GM23338 (cell line): ENCODE measurements at regions not wholly inside any gene's neighbourhood (a gene's known extent, or its start where the extent isn't known, plus 50 kb on each side); places are given as distances from the start of the nearest gene placed in this dataset.

Experiments used
- CREB1 ChIP-seq: fragments of 250-450 bp; sonication (Bioruptor Pico); IDR thresholded peaks from 2 replicates; pipeline ENCODE4 v1.5.0; 2020; ENCODE audit warnings: low read depth, mild to moderate bottlenecking, moderate library complexity
- EZH2 ChIP-seq: fragments of 200-600 bp; sonication (generic); IDR thresholded peaks from one replicate; pipeline ENCODE4 v1.8.0; 2017; ENCODE audit warnings: antibody characterized with exemption, mild to moderate bottlenecking, low read depth; ENCODE audit not compliant: unreplicated experiment
- JUNB ChIP-seq: IDR thresholded peaks from one replicate; pipeline ENCODE4 v1.6.1; 2016; ENCODE audit warnings: antibody characterized with exemption; ENCODE audit not compliant: unreplicated experiment
- NANOG ChIP-seq: IDR thresholded peaks from 2 replicates; pipeline ENCODE4 v1.6.1; 2016; ENCODE audit warnings: antibody characterized with exemption, borderline replicate concordance
- POLR2AphosphoS5 ChIP-seq: IDR thresholded peaks from 2 replicates; pipeline ENCODE4 v1.6.1; 2016; ENCODE audit warnings: antibody characterized with exemption, low read depth
- STAT1 ChIP-seq: IDR thresholded peaks from one replicate; pipeline ENCODE4 v1.6.1; 2016; ENCODE audit warnings: antibody characterized with exemption; ENCODE audit not compliant: unreplicated experiment
- ZNF114 ChIP-seq: fragments of 250-450 bp; sonication (Bioruptor Pico); IDR thresholded peaks from 2 replicates; pipeline ENCODE4 v1.5.0; 2020; ENCODE audit warnings: mild to moderate bottlenecking, moderate library complexity
- ZNF331 ChIP-seq: fragments of 250-450 bp; sonication (Bioruptor Pico); IDR thresholded peaks from 2 replicates; pipeline ENCODE4 v1.5.0; 2020; ENCODE audit warnings: low read depth, mild to moderate bottlenecking, moderate library complexity
- TF ChIP-seq, protein P1 (sequence below): fragments of 250-450 bp; sonication (Bioruptor Pico); IDR thresholded peaks from 2 replicates; pipeline ENCODE4 v1.5.0; 2020; ENCODE audit warnings: mild to moderate bottlenecking, moderate library complexity
- TF ChIP-seq, protein P2 (sequence below): IDR thresholded peaks from 2 replicates; pipeline ENCODE4 v1.6.1; 2016; ENCODE audit warnings: antibody characterized with exemption
- TF ChIP-seq, protein P3 (sequence below), 2 experiments: fragments of 200-600 bp in 1 of 2; sonication (generic) in 1 of 2; conservative IDR thresholded peaks; 2 replicates each; pipeline versions ENCODE4 v1.5.1 to v1.6.1; 2016 to 2017; ENCODE audit warnings: antibody characterized with exemption in 2 of 2, low read depth in 2 of 2, mild to moderate bottlenecking in 2 of 2, moderate library complexity in 1 of 2

DNA sequence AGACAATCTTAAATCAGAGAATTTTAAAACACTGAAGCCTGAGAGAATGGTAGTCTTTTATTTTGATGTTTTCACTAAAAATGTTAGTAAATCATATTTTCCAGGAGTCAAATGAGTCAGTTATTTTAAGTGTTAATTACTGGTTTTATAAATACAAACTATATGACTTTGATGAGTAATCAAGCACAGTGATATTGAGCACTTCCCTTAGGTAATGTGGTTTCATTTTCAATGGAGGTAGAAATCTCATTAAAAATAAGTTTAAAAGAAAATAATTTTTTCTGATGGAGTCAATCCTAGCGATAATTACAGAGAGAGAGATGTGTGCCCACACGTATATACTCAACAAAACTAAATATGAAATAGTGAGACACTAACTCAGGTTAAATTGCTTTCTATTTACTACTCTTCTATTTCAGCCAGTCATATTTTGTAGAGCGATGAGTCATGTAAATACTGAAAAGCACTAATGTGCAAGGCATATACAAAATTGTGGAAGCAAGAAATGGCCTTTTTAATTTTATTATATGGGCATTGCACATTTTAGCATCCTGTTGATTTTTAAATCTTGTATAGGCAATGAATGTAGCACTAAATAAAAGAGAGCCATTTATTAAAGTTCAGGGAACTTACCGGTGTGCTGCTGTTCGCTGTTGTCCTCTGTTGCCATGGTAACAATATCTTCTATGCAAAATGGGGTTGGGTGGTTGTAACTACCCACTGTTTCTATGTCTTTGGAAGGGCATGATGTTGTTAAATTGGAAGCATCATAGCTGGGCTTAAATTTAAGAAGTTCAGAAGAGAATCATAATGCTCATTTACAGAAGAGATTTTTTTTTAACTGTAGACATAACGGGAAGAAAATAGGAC lies 513.7 kb downstream of the TLL1 start (continued):
- TF ChIP-seq, protein P1, sequence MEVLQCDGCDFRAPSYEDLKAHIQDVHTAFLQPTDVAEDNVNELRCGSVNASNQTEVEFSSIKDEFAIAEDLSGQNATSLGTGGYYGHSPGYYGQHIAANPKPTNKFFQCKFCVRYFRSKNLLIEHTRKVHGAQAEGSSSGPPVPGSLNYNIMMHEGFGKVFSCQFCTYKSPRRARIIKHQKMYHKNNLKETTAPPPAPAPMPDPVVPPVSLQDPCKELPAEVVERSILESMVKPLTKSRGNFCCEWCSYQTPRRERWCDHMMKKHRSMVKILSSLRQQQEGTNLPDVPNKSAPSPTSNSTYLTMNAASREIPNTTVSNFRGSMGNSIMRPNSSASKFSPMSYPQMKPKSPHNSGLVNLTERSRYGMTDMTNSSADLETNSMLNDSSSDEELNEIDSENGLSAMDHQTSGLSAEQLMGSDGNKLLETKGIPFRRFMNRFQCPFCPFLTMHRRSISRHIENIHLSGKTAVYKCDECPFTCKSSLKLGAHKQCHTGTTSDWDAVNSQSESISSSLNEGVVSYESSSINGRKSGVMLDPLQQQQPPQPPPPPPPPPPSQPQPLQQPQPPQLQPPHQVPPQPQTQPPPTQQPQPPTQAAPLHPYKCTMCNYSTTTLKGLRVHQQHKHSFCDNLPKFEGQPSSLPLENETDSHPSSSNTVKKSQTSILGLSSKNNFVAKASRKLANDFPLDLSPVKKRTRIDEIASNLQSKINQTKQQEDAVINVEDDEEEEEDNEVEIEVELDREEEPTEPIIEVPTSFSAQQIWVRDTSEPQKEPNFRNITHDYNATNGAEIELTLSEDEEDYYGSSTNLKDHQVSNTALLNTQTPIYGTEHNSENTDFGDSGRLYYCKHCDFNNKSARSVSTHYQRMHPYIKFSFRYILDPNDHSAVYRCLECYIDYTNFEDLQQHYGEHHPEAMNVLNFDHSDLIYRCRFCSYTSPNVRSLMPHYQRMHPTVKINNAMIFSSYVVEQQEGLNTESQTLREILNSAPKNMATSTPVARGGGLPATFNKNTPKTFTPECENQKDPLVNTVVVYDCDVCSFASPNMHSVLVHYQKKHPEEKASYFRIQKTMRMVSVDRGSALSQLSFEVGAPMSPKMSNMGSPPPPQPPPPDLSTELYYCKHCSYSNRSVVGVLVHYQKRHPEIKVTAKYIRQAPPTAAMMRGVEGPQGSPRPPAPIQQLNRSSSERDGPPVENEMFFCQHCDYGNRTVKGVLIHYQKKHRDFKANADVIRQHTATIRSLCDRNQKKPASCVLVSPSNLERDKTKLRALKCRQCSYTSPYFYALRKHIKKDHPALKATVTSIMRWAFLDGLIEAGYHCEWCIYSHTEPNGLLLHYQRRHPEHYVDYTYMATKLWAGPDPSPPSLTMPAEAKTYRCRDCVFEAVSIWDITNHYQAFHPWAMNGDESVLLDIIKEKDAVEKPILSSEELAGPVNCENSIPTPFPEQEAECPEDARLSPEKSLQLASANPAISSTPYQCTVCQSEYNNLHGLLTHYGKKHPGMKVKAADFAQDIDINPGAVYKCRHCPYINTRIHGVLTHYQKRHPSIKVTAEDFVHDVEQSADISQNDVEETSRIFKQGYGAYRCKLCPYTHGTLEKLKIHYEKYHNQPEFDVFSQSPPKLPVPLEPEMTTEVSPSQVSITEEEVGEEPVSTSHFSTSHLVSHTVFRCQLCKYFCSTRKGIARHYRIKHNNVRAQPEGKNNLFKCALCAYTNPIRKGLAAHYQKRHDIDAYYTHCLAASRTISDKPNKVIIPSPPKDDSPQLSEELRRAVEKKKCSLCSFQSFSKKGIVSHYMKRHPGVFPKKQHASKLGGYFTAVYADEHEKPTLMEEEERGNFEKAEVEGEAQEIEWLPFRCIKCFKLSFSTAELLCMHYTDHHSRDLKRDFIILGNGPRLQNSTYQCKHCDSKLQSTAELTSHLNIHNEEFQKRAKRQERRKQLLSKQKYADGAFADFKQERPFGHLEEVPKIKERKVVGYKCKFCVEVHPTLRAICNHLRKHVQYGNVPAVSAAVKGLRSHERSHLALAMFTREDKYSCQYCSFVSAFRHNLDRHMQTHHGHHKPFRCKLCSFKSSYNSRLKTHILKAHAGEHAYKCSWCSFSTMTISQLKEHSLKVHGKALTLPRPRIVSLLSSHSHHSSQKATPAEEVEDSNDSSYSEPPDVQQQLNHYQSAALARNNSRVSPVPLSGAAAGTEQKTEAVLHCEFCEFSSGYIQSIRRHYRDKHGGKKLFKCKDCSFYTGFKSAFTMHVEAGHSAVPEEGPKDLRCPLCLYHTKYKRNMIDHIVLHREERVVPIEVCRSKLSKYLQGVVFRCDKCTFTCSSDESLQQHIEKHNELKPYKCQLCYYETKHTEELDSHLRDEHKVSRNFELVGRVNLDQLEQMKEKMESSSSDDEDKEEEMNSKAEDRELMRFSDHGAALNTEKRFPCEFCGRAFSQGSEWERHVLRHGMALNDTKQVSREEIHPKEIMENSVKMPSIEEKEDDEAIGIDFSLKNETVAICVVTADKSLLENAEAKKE: no peak
- TF ChIP-seq ZNF331 (CRISPR knock-in tag): no peak
- no peak for TF ChIP-seq STAT1
- TF ChIP-seq NANOG: no peak
- TF ChIP-seq, protein P2, sequence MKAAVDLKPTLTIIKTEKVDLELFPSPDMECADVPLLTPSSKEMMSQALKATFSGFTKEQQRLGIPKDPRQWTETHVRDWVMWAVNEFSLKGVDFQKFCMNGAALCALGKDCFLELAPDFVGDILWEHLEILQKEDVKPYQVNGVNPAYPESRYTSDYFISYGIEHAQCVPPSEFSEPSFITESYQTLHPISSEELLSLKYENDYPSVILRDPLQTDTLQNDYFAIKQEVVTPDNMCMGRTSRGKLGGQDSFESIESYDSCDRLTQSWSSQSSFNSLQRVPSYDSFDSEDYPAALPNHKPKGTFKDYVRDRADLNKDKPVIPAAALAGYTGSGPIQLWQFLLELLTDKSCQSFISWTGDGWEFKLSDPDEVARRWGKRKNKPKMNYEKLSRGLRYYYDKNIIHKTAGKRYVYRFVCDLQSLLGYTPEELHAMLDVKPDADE: no peak
- no peak for TF ChIP-seq EZH2
- no peak for TF ChIP-seq CREB1 (CRISPR knock-in tag)
- TF ChIP-seq JUNB: no peak
- TF ChIP-seq, protein P3, sequence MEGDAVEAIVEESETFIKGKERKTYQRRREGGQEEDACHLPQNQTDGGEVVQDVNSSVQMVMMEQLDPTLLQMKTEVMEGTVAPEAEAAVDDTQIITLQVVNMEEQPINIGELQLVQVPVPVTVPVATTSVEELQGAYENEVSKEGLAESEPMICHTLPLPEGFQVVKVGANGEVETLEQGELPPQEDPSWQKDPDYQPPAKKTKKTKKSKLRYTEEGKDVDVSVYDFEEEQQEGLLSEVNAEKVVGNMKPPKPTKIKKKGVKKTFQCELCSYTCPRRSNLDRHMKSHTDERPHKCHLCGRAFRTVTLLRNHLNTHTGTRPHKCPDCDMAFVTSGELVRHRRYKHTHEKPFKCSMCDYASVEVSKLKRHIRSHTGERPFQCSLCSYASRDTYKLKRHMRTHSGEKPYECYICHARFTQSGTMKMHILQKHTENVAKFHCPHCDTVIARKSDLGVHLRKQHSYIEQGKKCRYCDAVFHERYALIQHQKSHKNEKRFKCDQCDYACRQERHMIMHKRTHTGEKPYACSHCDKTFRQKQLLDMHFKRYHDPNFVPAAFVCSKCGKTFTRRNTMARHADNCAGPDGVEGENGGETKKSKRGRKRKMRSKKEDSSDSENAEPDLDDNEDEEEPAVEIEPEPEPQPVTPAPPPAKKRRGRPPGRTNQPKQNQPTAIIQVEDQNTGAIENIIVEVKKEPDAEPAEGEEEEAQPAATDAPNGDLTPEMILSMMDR (conservative IDR thresholded peaks at IDR 0.05; ENCODE audit: low read depth in 2 of 2): no peak
- no peak for TF ChIP-seq ZNF114 (CRISPR knock-in tag)
- no peak for TF ChIP-seq POLR2AphosphoS5
